CD4-positive, alpha-beta T cell (primary cell): ENCODE measurements at regions not wholly inside any gene's neighbourhood (a gene's known extent, or its start where the extent isn't known, plus 50 kb on each side); places are given as distances from the start of the nearest gene placed in this dataset.

ENCODE experiments used
- ATAC-seq: fragments of 200-7000 bp; cut with Tn5 transposase; one replicate; pipeline ENCODE4 v1.10.0; 2022; ENCODE audit warnings: mild to moderate bottlenecking; ENCODE audit not compliant: poor library complexity
- CTCF ChIA-PET: fragments of 350-600 bp; sonication (Branson Sonifier 250); formaldehyde crosslinking; loops from one replicate; lab custom pipeline; 2021; ENCODE audit warnings: antibody characterized with exemption, inconsistent platforms; lab: Charles Lee
- POLR2A ChIA-PET: fragments of 350-600 bp; sonication (Branson Sonifier 250); formaldehyde crosslinking; loops from one replicate; lab custom pipeline; 2021; ENCODE audit warnings: antibody characterized with exemption, inconsistent platforms; lab: Charles Lee
- DNase-seq, 14 experiments: peaks; one replicate each; pipeline ENCODE4 v3.0.0-alpha.2; 2013 to 2020; ENCODE audit warnings: mixed read lengths in 2 of 14
- H3K27ac ChIP-seq, 2 donors: one replicate each; pipeline versions ENCODE4 v1.5.1 to v1.7.0; 2013; ENCODE audit warnings: low read length in 2 of 2, low read depth in 1 of 2, mild to moderate bottlenecking in 1 of 2
- H3K27me3 ChIP-seq, 2 experiments: 1 replicate in 1 of 2; 2 replicates in 1 of 2; pipeline versions ENCODE4 v1.6.1 to v1.7.0; 2013; ENCODE audit warnings: low read length in 2 of 2, control low read depth in 1 of 2, mild to moderate bottlenecking in 1 of 2, moderate library complexity in 1 of 2; ENCODE audit not compliant: insufficient read depth in 2 of 2, control insufficient read depth in 1 of 2
- H3K36me3 ChIP-seq: one replicate; pipeline ENCODE4 v1.6.1; 2013; ENCODE audit warnings: low read length, control low read depth; ENCODE audit not compliant: insufficient read depth
- H3K4me1 ChIP-seq: one replicate; pipeline ENCODE4 v1.6.1; 2013; ENCODE audit warnings: low read length, control low read depth; ENCODE audit not compliant: insufficient read depth
- H3K4me3 ChIP-seq: one replicate; pipeline ENCODE4 v1.5.1; 2013; ENCODE audit warnings: mild to moderate bottlenecking, low read length, moderate library complexity
- H3K9me3 ChIP-seq, 2 experiments: 1 replicate in 1 of 2; 2 replicates in 1 of 2; pipeline versions ENCODE4 v1.6.1 to v1.7.0; 2013; ENCODE audit warnings: low read length in 2 of 2, mild to moderate bottlenecking in 2 of 2, control low read depth in 1 of 2, moderate library complexity in 1 of 2; ENCODE audit not compliant: control insufficient read depth in 1 of 2, insufficient read depth in 1 of 2
- H3K27ac Mint-ChIP-seq: one replicate; pipeline ENCODE4 v1.8.0; 2020; ENCODE audit warnings: mixed read lengths
- H3K27me3 Mint-ChIP-seq: one replicate; pipeline ENCODE4 v1.8.0; 2021; ENCODE audit warnings: mixed read lengths
- H3K36me3 Mint-ChIP-seq: one replicate; pipeline ENCODE4 v1.8.0; 2021; ENCODE audit warnings: low read depth, mixed read lengths
- H3K4me1 Mint-ChIP-seq: one replicate; pipeline ENCODE4 v1.8.0; 2021; ENCODE audit warnings: low read depth, mixed read lengths
- H3K4me3 Mint-ChIP-seq: one replicate; pipeline ENCODE4 v1.8.0; 2020; ENCODE audit warnings: mild to moderate bottlenecking, mixed read lengths
- H3K9me3 Mint-ChIP-seq: one replicate; pipeline ENCODE4 v1.8.0; 2020; ENCODE audit warnings: mixed read lengths
- intact Hi-C, 2 experiments: fragments of 100-400 bp; cut with DNase I in 1 of 2; cut with micrococcal nuclease in 1 of 2; formaldehyde crosslinking; loops; one replicate each; pipeline versions ENCODE4 v1.15.1 to v1.9.0; 2023 to 2025; cut with DNase I, micrococcal nuclease
- TF ChIP-seq, protein P1 (sequence below): fragments of 200-600 bp; IDR thresholded peaks from one replicate; pipeline ENCODE4 v1.8.0; 2022; ENCODE audit warnings: antibody characterized with exemption, mild to moderate bottlenecking

DNA sequence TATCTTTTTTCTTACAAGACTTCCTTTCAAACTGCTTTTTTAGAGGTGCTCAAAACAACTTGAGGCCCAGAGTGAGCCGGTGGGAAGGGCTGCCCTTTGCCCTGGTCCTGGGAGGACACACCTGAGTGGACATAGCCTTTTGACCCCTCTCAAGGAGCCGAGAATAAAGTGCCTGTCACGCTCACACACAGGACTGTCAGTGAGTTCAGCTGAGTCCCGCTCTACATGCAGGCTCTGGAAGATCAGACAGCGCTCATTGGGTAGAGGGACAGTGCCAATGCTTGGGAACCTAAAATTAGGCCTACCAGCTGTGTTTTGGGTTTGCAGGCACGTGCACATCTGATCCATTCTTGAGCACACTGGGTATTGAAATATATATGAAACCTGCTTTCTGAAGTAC lies 387.8 kb downstream of the CD83 start:
- Mint-ChIP-seq H3K27me3 (no peaks in the 10 kb centered on the region), H3K36me3 (no peaks in the 10 kb centered on the region), H3K4me3 (no peak overlapping the region), H3K9me3 (no peaks in the 10 kb centered on the region), H3K27ac (no peak overlapping the region), H3K4me1 (peaks cover 27% of the 10 kb centered on the region)
- H3K27ac ChIP-seq: no peak overlapping the region
- H3K27me3 ChIP-seq: no peaks in the 10 kb centered on the region
- no peaks in the 10 kb centered on the region for H3K36me3 ChIP-seq
- H3K4me1 ChIP-seq: peaks cover 7% of the 10 kb centered on the region
- no peaks in the 10 kb centered on the region for H3K9me3 ChIP-seq
- DNase-seq (no peak), ATAC-seq (no peak)
- ChIA-PET POLR2A (interaction anchor here (1.2 kb wide), 1 partner anchor 155 kb away, joined by 4 read pairs; no protein-coding TSS in a partner anchor), CTCF (interaction anchor here (0.6 kb wide), 1 partner anchor 1704 kb away, joined by 3 read pairs; no protein-coding TSS in a partner anchor)
- intact Hi-C loops: no loop called here
- H3K4me3 ChIP-seq: no peak overlapping the region
- TF ChIP-seq, protein P1, sequence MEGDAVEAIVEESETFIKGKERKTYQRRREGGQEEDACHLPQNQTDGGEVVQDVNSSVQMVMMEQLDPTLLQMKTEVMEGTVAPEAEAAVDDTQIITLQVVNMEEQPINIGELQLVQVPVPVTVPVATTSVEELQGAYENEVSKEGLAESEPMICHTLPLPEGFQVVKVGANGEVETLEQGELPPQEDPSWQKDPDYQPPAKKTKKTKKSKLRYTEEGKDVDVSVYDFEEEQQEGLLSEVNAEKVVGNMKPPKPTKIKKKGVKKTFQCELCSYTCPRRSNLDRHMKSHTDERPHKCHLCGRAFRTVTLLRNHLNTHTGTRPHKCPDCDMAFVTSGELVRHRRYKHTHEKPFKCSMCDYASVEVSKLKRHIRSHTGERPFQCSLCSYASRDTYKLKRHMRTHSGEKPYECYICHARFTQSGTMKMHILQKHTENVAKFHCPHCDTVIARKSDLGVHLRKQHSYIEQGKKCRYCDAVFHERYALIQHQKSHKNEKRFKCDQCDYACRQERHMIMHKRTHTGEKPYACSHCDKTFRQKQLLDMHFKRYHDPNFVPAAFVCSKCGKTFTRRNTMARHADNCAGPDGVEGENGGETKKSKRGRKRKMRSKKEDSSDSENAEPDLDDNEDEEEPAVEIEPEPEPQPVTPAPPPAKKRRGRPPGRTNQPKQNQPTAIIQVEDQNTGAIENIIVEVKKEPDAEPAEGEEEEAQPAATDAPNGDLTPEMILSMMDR: no peak

DNA sequence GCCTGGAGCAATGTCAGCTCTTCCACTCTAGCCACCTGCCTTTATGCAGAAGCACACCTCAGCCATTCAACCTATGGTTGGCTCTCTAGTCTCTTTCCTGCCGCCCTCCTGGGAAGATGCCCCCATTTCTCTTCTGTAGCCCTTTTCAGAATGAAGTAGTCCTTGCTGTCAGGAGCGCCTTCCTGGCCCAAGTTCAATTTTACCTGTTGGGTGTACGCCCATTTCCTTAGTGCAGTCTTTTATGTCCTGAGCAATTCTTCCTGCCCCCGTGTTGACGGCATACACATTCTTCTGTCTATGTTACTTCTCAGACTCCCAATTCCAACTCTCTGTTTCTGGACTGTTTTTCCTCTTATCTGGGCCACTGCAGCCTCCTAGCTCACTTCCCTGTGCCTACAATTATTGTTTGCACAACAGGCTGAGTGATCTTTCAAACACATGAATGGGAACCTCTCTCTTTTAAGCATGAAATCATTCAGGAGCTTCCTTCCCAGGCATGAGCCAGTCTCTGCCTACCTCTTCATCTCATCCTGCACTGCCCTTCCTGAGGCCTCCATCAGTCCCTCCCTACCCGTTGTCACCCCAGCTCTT lies 389.2 kb downstream of the CD83 start:
- Mint-ChIP-seq H3K27me3 (no peaks in the 10 kb centered on the region), H3K9me3 (no peaks in the 10 kb centered on the region), H3K4me1 (peaks cover 27% of the 10 kb centered on the region), H3K36me3 (no peaks in the 10 kb centered on the region), H3K4me3 (peak overlapping the region; percentile 25), H3K27ac (no peak overlapping the region)
- Histone ChIP-seq H3K4me3 (no peak overlapping the region), H3K27me3 (no peaks in the 10 kb centered on the region), H3K4me1 (peaks cover 7% of the 10 kb centered on the region), H3K36me3 (no peaks in the 10 kb centered on the region), H3K9me3 (no peaks in the 10 kb centered on the region), H3K27ac (no peak overlapping the region)
- TF ChIP-seq, protein P1: no peak
- intact Hi-C loops: no loop called here
- ATAC-seq: peak; percentile 56
- CTCF ChIA-PET: no interaction called here
- POLR2A ChIA-PET: no interaction called here
- DNase-seq: peak in 6 of 14 experiments; percentile 4 to 41 (median 16)

DNA sequence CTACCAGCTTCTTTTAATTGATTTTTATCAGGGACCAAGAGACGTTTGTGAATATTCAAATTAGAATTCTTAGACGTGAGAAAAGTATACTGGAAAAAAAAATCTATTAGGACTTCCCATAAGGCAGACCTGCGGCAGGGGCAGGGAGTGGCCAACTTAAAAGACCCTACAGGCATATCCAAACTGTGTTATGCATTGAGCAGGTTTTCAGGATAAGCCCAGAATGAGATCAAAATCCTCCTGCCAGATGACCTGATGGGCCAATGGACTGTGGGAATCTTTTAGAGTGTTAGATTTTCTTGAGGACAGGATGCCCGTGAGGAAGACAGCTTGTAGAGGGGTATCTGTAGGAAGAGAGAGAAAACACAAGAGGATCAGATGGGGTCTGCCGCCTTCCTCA lies 391.5 kb downstream of the CD83 start:
- ChIA-PET POLR2A (no interaction called here), CTCF (no interaction called here)
- no peak overlapping the region for H3K4me3 Mint-ChIP-seq
- Histone ChIP-seq H3K4me3 (no peak overlapping the region), H3K27me3 (no peaks in the 10 kb centered on the region), H3K9me3 (no peaks in the 10 kb centered on the region), H3K4me1 (peaks cover 7% of the 10 kb centered on the region), H3K27ac (no peak overlapping the region), H3K36me3 (no peaks in the 10 kb centered on the region)
- H3K4me1 Mint-ChIP-seq: peaks cover 32% of the 10 kb centered on the region
- no peaks in the 10 kb centered on the region for H3K27me3 Mint-ChIP-seq
- H3K36me3 Mint-ChIP-seq: no peaks in the 10 kb centered on the region
- intact Hi-C loops: no loop called here
- H3K9me3 Mint-ChIP-seq: no peaks in the 10 kb centered on the region
- DNase-seq (no peak), ATAC-seq (no peak)
- H3K27ac Mint-ChIP-seq: no peak overlapping the region
- TF ChIP-seq, protein P1: no peak
